Lung (tissue), 11 donors: ENCODE measurements at regions not wholly inside any gene's neighbourhood (a gene's known extent, or its start where the extent isn't known, plus 50 kb on each side); places are given as distances from the start of the nearest gene placed in this dataset.

Source experiments
- ATAC-seq: fragments of 200-7000 bp; cut with Tn5 transposase; one replicate; pipeline ENCODE4 v1.9.1; 2020; ENCODE audit warnings: moderate number of reproducible peaks; ENCODE audit not compliant: insufficient read depth, low FRiP score
- DNase-seq, 3 donors: peaks; one replicate each; pipeline ENCODE4 v3.0.0-alpha.2; 2013 to 2017
- H3K27ac ChIP-seq, 2 donors: one replicate each; pipeline ENCODE4 v1.5.1; 2013; ENCODE audit warnings: mild to moderate bottlenecking in 2 of 2, moderate library complexity in 2 of 2, control low read depth in 1 of 2, inconsistent platforms in 1 of 2, low read depth in 1 of 2, low read length in 1 of 2
- H3K27me3 ChIP-seq, 3 donors: one replicate each; pipeline ENCODE4 v1.5.1; 2013; ENCODE audit warnings: low read length in 2 of 3; ENCODE audit not compliant: control insufficient read depth in 3 of 3, insufficient read depth in 3 of 3
- H3K36me3 ChIP-seq, 4 donors: one replicate each; pipeline ENCODE4 v1.5.1; 2013; ENCODE audit warnings: low read length in 4 of 4, mild to moderate bottlenecking in 1 of 4, moderate library complexity in 1 of 4; ENCODE audit not compliant: control insufficient read depth in 4 of 4, insufficient read depth in 4 of 4
- H3K4me1 ChIP-seq, 5 donors: one replicate each; pipeline ENCODE4 v1.5.1; 2013; ENCODE audit warnings: low read length in 5 of 5, mild to moderate bottlenecking in 2 of 5, moderate library complexity in 1 of 5; ENCODE audit not compliant: control insufficient read depth in 5 of 5, insufficient read depth in 5 of 5
- H3K4me3 ChIP-seq: one replicate; pipeline ENCODE4 v1.5.1; 2013; ENCODE audit warnings: mild to moderate bottlenecking, control low read depth, moderate library complexity
- H3K9ac ChIP-seq, 2 donors: one replicate each; pipeline ENCODE4 v1.5.1; 2013; ENCODE audit warnings: low read length in 2 of 2, control low read depth in 1 of 2; ENCODE audit not compliant: insufficient read depth in 1 of 2
- H3K9me3 ChIP-seq, 4 donors: one replicate each; pipeline ENCODE4 v1.5.1; 2013; ENCODE audit warnings: low read length in 3 of 4, mild to moderate bottlenecking in 1 of 4, moderate library complexity in 1 of 4; ENCODE audit not compliant: control insufficient read depth in 4 of 4, insufficient read depth in 3 of 4
- CTCF ChIP-seq: IDR thresholded peaks from 2 replicates; pipeline ENCODE4 v1.5.1; 2012; ENCODE audit warnings: mild to moderate bottlenecking; ENCODE audit errors: control extremely low read depth, extremely low read depth
- WGBS, 2 donors: extraction: QIAGEN DNeasy Blood & Tissue Kit; methylation state at CpG; one replicate each; pipeline ENCODE4 v1.1.7; 2013; 5-methylcytosine and 5-hydroxymethylcytosine counted together
- donor health status: control.
- donor health status: control.
- donor health status: Bipolar disorder and iron deficiency.
- donor health status: healthy.
- donor health status: DM: yes; HTN: yes; CAD: no.

GRCh38 chr13:81591528-81592220 lies 1250.7 kb upstream of the SPRY2 start:
- H3K4me1 ChIP-seq = no peaks in the 10 kb centered on the region
- no peak overlapping the region for H3K9ac ChIP-seq
- H3K27me3 ChIP-seq = no peaks in the 10 kb centered on the region
- WGBS, 2 donors = 80 to 83% methylated on average over 3 of the region's 3 CpGs
- H3K36me3 ChIP-seq = no peaks in the 10 kb centered on the region
- TF ChIP-seq CTCF = no peak
- ATAC-seq (no peak), DNase-seq (no peak)
- no peak overlapping the region for H3K27ac ChIP-seq
- H3K9me3 ChIP-seq = no peaks in the 10 kb centered on the region
- no peak overlapping the region for H3K4me3 ChIP-seq

- Histone ChIP-seq H3K4me3 (no peak overlapping the region), H3K27me3 (no peaks in the 10 kb centered on the region), H3K36me3 (no peaks in the 10 kb centered on the region), H3K9ac (no peak overlapping the region), H3K9me3 (no peaks in the 10 kb centered on the region), H3K27ac (no peak overlapping the region), H3K4me1 (no peaks in the 10 kb centered on the region)
- no peak for ATAC-seq
- DNase-seq = no peak
- no peak for TF ChIP-seq CTCF
These were observed 1241.5 kb upstream of the SPRY2 start for GRCh38 chr13:81582381-81582780.

GRCh38 chr13:81577601-81578195 lies 1236.8 kb upstream of the SPRY2 start:
- ATAC-seq = no peak
- no peak overlapping the region for H3K27ac ChIP-seq
- no peaks in the 10 kb centered on the region for H3K36me3 ChIP-seq
- H3K9me3 ChIP-seq = no peaks in the 10 kb centered on the region
- no peak overlapping the region for H3K9ac ChIP-seq
- no peak for TF ChIP-seq CTCF
- 19 to 24% methylated on average over 2 of the region's 2 CpGs for WGBS, 2 donors
- H3K4me1 ChIP-seq = no peaks in the 10 kb centered on the region
- peak in 1 of 3 donors; percentile 18 for DNase-seq
- no peak overlapping the region for H3K4me3 ChIP-seq
- no peaks in the 10 kb centered on the region for H3K27me3 ChIP-seq
